Occipital lobe (tissue), 1 donor: ENCODE measurements at regions not wholly inside any gene's neighbourhood (a gene's known extent, or its start where the extent isn't known, plus 50 kb on each side); places are given as distances from the start of the nearest gene placed in this dataset.

Experiments used
- DNase-seq: peaks from one replicate; lab custom pipeline; 2025; lab: John Stamatoyannopoulos, UW

DNA sequence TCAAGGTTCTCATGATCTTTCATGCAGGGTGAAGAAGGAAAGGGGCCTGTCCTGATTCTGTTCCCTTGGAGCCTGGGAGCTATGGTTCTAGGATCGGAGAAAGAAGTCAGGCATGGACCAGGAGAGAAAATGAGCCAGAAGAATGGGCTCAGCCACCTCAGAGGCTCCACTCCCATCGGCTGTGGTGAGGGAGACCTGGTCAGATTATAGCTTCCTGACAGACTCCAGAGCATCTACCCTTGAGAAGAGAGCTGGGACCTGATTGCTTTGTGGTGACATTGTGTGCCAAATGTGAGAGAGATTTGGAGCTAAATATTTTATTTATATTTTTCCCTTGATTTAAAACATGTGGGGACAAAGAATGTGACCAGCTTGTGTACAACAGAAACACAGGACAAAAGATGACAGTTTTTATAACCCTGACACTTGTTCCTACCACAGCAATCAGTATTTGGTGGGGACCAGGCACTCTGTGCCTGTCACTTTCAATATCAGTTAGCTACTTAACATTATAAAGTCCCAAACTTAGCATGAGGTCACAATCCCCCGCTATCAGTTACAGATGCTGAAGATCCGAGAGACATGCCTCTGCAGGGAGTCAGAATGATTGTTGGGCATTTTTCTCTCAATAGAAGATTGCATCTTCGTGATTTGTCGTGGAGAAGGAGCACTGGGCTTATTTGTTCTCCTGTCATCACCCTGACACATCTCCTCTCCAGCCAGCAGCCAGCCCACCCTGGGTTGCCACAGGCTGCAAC lies 228.3 kb upstream of the ADAMTS16 start:
- no peak for DNase-seq

DNA sequence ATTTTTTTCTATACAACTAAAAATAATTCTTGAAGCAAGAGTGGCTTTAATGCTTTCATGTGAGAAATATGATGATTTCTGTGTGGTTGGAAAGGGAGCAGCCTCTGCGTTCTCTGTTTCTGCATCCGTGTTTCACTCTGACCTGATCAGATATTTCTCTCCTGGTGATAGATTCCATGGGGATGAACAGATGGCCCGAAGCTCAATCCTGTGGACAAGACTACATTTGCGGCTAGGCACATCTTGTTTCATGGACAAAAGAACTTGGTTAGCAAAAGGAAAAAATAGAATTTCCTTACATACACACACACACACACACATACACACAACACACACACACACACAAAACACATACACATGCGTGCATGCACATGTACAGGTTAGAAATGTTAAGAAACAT lies 218.2 kb upstream of the ADAMTS16 start:
- DNase-seq, result no peak

- DNase-seq, result no peak
These were observed 215.6 kb upstream of the ADAMTS16 start for GRCh38 chr5:4924577-4924976.

- DNase-seq, result no peak
These were observed 213.0 kb upstream of the ADAMTS16 start for GRCh38 chr5:4927097-4927496.

DNA sequence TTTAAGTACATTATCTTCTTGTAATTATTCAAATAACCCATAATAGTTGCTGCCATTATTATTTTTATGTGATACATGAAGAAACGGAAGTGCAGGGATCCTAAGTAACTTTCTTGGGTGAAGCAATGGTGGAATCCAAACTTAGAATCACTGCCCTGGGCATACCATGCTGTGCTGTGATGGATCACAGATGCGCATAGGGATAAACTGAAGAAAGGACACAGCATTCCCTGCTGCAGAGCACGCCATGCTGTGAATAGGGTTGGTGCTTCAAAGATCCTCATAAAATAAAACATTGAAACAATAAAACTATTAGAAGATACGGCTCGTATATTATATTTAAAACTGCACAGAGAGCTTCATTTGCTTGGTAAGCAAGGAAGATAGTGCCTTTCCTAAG lies 211.7 kb upstream of the ADAMTS16 start:
- no peak for DNase-seq

- DNase-seq, result no peak
These were observed 211.0 kb upstream of the ADAMTS16 start for GRCh38 chr5:4929092-4929655.

DNA sequence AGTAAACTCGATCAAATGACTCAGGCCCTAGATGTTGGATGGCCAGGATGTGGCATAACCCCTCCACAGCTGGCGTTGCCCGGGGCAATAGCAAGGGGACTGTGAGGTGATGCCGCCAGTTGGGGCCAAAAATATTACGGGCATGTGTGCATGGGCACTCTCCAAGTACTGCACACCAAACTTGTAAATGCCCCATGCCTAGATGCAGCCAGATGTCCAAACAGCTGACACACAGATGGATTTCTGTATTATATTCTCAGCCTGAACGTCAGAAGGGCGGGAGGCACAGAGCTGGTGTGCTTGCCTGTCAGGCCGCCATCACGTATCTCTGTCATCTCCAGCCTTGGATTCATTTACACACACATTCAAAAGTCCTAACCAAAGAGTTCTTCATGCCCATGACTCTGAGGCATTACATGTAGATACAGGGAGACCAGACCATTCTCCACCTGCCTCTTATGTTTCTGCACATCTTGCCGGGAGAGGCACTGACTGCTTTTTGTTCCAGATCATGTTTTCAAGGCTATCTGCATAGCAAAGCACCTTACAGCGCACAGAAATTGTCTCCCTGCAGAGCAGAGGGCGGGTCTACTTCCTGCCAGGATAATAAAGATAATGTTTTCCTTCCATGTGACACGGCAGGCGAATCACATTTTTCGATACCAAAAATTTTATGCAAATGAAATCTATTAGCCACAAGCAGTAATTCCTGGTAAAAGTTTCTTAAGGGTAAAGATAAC lies 200.9 kb upstream of the ADAMTS16 start:
- DNase-seq, result no peak

DNA sequence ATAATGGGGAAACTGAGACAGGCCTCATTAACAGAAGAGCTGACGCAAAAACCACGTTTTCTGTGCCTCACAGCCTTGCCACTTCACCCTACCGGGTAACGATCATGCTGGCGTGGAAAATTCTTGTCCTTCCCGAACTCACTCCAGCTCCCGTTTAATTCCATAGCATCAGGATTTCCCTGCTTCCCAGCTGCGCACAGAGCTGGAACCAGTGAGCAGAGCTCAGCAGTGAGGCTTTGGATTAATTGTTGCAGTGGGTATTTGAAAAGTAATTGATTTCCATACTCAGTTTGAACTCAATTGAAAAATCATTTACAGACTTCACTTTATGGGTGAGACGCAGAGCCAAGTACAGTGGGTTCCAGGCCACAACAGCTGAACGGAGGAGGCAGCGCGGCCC lies 199.0 kb upstream of the ADAMTS16 start:
- no peak for DNase-seq

- DNase-seq, result no peak
These were observed 197.9 kb upstream of the ADAMTS16 start for GRCh38 chr5:4941957-4942830.

GRCh38 chr5:4942831-4943178 lies 197.3 kb upstream of the ADAMTS16 start:
- DNase-seq, result no peak

GRCh38 chr5:4945296-4945695 lies 194.8 kb upstream of the ADAMTS16 start:
- DNase-seq, result no peak

- DNase-seq, result no peak
These were observed 193.0 kb upstream of the ADAMTS16 start for GRCh38 chr5:4947106-4947505.

GRCh38 chr5:4947893-4948536 lies 192.1 kb upstream of the ADAMTS16 start:
- no peak for DNase-seq

DNA sequence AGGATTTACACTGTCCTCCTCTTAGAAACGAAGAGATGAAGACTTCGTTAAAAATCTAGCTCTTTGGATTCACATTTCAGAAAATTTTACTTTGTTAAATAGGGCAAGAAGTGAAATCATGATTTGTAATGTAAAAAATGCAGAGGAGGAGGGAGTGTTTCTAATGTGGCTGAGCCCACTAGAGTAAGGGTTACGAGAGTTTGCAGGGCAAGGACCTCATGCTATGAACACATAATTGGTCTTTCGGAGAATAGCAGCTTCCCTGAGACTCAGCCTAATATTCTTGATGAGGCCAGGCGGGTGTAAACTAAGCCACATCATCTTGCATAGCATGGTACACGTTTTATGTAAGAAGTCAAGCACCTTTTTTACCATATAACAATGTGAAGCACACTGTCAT lies 191.0 kb upstream of the ADAMTS16 start:
- DNase-seq, result no peak

DNA sequence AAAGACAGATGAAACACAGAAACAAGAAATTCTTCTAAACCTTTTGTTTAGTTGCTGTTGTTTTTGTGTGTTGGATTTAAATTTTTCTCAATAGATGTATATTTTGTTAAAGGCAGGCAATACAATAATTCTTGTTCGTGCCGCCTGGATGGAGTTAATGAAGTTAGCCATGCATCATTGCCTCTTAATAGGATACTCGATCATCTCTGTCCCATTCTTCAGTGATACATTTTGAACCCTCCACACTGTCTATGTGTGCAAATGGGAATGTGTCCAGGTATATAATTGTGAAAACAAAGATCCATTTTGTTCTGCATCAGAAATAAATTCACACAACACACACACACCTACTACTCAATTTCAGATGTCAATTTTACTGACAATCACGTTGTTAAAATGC lies 186.6 kb upstream of the ADAMTS16 start:
- DNase-seq, result no peak

DNA sequence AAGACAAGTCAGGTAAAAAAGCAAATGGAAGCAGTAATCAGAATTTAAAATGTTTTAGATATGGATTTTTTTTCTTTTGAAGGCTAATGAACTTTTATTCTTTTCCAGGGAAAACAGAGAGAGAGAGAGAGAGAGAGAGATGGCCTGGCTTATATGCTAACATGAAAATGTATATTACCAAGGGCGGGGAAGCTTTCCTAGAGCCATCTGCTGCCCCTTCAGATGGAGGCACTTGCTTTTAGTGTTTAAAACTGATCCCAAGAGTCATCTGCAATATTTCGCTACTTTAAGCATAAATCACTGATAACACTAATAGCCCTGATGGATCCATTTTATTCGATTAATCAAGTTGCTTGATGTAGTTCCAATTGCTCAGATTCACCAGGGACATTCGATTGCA lies 186.1 kb upstream of the ADAMTS16 start:
- no peak for DNase-seq

GRCh38 chr5:4963265-4963664 lies 176.9 kb upstream of the ADAMTS16 start:
- no peak for DNase-seq

- DNase-seq, result no peak
These were observed 170.8 kb upstream of the ADAMTS16 start for GRCh38 chr5:4969351-4969750.

DNA sequence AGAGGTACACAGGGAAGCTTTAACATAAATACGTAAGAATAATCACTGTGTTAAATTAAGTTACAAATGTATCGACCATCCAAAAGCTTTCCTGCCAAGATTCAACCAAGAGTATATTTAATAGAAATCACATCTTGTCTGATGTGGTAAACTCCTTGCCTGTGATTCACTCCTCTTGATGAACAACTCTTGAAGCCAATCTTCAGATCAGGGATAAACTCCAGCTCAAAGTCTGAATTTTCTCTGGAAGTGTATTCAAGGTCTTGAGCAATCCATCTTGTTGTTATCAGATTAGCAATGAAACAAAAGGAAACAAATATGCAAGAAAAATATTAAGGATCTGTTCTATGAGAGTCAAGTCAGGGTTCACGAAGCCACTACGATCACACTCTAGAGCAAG lies 170.0 kb upstream of the ADAMTS16 start:
- no peak for DNase-seq

DNA sequence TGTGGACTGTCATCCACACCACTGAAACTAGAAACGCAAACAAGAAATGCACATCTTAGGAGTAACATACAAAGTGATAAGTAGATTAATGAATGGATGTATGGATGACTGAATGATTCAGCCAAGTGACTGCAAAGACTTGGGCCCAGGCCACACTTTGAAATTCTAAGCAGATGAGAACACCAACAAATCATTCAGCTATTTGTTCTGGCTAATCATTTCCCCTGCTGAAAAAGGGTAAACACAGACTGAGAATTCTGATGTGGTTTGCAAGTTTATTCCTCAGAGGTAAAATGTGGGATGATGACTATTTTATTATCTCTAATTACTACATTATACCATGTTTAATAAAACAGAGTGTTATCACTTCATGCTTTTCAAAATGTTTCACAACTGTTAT lies 163.2 kb upstream of the ADAMTS16 start:
- DNase-seq, result no peak

GRCh38 chr5:4977416-4978110 lies 162.6 kb upstream of the ADAMTS16 start:
- no peak for DNase-seq
